ENCODE measurements at regions not wholly inside any gene's neighbourhood (a gene's known extent, or its start where the extent isn't known, plus 50 kb on each side); places are given as distances from the start of the nearest gene placed in this dataset.

DNA sequence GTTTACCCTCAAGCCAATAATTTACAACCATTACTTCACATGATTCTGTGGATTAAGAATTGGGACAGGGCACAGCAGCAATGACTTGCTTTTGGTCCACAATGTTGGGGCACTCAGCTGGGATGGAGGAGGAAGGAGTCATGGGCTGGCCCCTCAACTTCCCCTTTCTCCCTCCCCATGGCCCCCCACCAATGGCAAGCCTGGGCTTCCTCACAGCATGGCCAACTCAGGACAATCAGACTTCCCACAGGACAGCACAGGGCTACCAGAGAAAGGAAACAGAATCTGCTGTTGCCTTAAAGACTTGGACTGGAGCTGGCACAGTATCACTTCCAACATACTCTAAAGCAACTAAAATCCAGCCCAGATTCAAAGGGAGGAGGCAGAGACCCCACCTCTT lies 160.7 kb downstream of the PTPN20 start:
- TF ChIP-seq CTCF (IDR thresholded peaks at IDR 0.05) (no peak), POLR2A (IDR thresholded peaks at IDR 0.05) (no peak)
